ENCODE measurements at regions not wholly inside any gene's neighbourhood (a gene's known extent, or its start where the extent isn't known, plus 50 kb on each side); places are given as distances from the start of the nearest gene placed in this dataset.

DNA sequence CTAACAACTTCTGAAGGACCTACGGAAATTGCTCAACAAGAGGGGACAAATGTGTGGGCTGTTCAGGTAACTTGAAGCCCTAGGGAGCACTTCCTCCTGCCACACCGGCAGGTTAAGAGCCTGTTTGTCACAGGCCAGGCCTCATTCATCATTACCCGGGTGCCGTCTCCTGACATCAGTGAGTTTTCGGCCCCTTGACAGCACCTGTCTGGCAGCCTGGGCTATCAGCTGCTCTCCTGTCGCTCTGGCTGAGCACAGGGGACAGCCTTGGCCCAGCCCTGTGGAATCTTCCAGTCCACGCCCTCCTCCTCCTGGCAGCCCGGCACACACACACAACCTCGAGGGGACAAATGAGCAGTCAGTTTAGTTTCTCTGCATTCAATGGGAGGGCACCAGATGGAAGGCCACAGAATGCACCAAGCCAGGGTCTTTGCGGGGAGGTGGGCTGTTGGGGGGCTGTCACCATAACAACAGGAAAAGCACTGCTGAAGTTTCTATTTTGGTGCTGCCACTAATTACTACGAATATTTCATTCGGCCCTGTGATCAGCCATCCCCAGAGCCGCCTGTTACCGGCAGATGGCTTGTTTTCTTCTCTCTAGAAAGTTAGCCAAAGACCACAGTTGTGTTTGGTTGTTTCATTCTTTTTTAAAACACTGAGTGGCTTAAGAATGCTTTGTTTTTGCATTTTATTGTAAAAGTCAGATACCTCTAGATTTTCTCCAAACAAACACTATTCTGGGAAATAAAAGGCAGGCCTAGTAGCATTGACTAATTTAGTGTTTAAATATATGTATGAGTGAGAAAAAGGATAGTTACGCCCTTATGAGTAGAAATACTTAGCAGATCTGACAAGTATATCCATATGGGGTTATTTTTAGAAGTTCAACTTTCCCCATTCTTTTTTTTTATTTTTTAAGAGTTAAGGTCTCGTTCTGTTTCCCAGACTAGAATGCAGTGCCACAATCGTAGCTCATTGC lies 189.9 kb upstream of the NDUFV2 start:
- TF ChIP-seq, protein P1, sequence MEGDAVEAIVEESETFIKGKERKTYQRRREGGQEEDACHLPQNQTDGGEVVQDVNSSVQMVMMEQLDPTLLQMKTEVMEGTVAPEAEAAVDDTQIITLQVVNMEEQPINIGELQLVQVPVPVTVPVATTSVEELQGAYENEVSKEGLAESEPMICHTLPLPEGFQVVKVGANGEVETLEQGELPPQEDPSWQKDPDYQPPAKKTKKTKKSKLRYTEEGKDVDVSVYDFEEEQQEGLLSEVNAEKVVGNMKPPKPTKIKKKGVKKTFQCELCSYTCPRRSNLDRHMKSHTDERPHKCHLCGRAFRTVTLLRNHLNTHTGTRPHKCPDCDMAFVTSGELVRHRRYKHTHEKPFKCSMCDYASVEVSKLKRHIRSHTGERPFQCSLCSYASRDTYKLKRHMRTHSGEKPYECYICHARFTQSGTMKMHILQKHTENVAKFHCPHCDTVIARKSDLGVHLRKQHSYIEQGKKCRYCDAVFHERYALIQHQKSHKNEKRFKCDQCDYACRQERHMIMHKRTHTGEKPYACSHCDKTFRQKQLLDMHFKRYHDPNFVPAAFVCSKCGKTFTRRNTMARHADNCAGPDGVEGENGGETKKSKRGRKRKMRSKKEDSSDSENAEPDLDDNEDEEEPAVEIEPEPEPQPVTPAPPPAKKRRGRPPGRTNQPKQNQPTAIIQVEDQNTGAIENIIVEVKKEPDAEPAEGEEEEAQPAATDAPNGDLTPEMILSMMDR (IDR thresholded peaks at IDR 0.05; ENCODE audit: low read depth, low read length, poor library complexity, severe bottlenecking) = no peak
- no peak for TF ChIP-seq EZH2phosphoT487 (IDR thresholded peaks at IDR 0.05; ENCODE audit: borderline replicate concordance, low read length)
